ENCODE measurements at regions not wholly inside any gene's neighbourhood (a gene's known extent, or its start where the extent isn't known, plus 50 kb on each side); places are given as distances from the start of the nearest gene placed in this dataset.

DNA sequence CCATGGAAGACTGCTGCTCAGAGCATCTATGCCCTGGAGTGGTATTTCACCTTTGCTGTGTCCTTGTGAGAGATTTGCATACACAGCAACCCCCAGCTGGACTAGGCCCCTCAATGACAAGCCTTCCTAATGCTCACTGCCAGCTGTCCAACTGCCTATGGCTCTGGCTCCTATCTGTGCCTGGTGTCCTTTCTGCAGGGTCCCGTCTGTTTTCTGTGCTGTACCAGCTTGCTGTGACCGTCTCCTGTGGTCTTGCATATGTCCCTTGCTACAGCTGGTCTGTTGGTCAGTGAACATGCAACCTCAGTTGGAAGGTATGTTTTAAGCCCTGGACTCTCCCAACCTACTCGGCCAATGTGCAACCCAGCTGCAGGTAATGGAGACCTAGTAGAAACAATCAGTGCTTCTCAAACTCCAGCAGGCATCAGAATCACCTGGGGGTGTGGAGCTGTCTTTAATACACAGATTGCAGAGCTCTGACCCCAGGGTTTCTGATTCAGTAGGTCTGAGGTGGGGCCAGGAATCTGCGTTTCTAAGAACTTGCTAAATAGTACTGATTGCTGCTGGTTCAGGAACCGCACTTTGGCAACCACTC, 306.4 kb upstream of the ZNF32 start:
- no peak for TF ChIP-seq POLR2A (IDR thresholded peaks at IDR 0.05; ENCODE audit: low read depth, low read length)
- no peak for TF ChIP-seq POLR2AphosphoS5 (IDR thresholded peaks at IDR 0.05; ENCODE audit: low read depth, low read length)
- no peak for TF ChIP-seq TAF1 (IDR thresholded peaks at IDR 0.05; ENCODE audit: borderline replicate concordance, low read depth, low read length)

Data from GM12892 (cell line).